Endodermal cell (in vitro differentiated cells): ENCODE measurements at regions not wholly inside any gene's neighbourhood (a gene's known extent, or its start where the extent isn't known, plus 50 kb on each side); places are given as distances from the start of the nearest gene placed in this dataset.

Source experiments
- DNase-seq: peaks from one replicate; pipeline ENCODE4 v3.0.0-alpha.2; 2017
- H3K27ac ChIP-seq: 2 replicates; pipeline ENCODE4 v1.5.1; 2013; ENCODE audit warnings: mild to moderate bottlenecking, low read depth, low read length, moderate library complexity
- H3K27me3 ChIP-seq: 2 replicates; pipeline ENCODE4 v1.6.1; 2013; ENCODE audit warnings: mild to moderate bottlenecking, low read length, moderate library complexity; ENCODE audit not compliant: insufficient read depth, control insufficient read depth, poor library complexity, severe bottlenecking
- H3K36me3 ChIP-seq: 2 replicates; pipeline ENCODE4 v1.7.0; 2013; ENCODE audit warnings: mild to moderate bottlenecking, low read length, moderate library complexity; ENCODE audit not compliant: control insufficient read depth, insufficient read depth
- H3K4me1 ChIP-seq: one replicate; pipeline ENCODE4 v1.7.0; 2013; ENCODE audit warnings: low read length; ENCODE audit not compliant: control insufficient read depth, insufficient read depth
- H3K4me3 ChIP-seq: 2 replicates; pipeline ENCODE4 v1.5.1; 2013; ENCODE audit warnings: mild to moderate bottlenecking, low read length, moderate library complexity
- H3K9ac ChIP-seq: 2 replicates; pipeline ENCODE4 v1.6.1; 2013; ENCODE audit warnings: mild to moderate bottlenecking, low read length, moderate library complexity; ENCODE audit not compliant: poor library complexity, severe bottlenecking; ENCODE audit errors: extremely low read depth
- H3K9me3 ChIP-seq: 2 replicates; pipeline ENCODE4 v1.6.1; 2013; ENCODE audit warnings: mild to moderate bottlenecking, low read length, moderate library complexity; ENCODE audit not compliant: control insufficient read depth
- H3K27ac Mint-ChIP-seq: 2 replicates; pipeline ENCODE4 v1.8.0; 2020; ENCODE audit warnings: mixed read lengths
- H3K27me3 Mint-ChIP-seq: 2 replicates; pipeline ENCODE4 v1.8.0; 2021; ENCODE audit warnings: mild to moderate bottlenecking, mixed read lengths; ENCODE audit not compliant: insufficient read depth
- H3K36me3 Mint-ChIP-seq: 2 replicates; pipeline ENCODE4 v1.8.0; 2020; ENCODE audit warnings: low read depth, mixed read lengths
- H3K4me1 Mint-ChIP-seq: 2 replicates; pipeline ENCODE4 v1.8.0; 2020; ENCODE audit warnings: mixed read lengths
- H3K4me3 Mint-ChIP-seq: 2 replicates; pipeline ENCODE4 v1.8.0; 2020; ENCODE audit warnings: mild to moderate bottlenecking, moderate library complexity, mixed read lengths
- H3K9me3 Mint-ChIP-seq: 2 replicates; pipeline ENCODE4 v1.8.0; 2020; ENCODE audit warnings: mild to moderate bottlenecking, mixed read lengths
- WGBS, 2 experiments: methylation state at CpG; one replicate each; pipeline versions ENCODE4 v1.1.5 to v1.1.7; 2013; ENCODE audit warnings: missing lambda C conversion rate in 2 of 2, mixed read lengths in 1 of 2; ENCODE audit not compliant: insufficient coverage in 1 of 2, insufficient read length in 1 of 2; 5-methylcytosine and 5-hydroxymethylcytosine counted together
- TF ChIP-seq, protein P1 (sequence below): fragments of 200-600 bp; sonication (generic); conservative IDR thresholded peaks from 2 replicates; pipeline ENCODE4 v1.5.0; 2021; ENCODE audit warnings: antibody characterized with exemption, mild to moderate bottlenecking

DNA sequence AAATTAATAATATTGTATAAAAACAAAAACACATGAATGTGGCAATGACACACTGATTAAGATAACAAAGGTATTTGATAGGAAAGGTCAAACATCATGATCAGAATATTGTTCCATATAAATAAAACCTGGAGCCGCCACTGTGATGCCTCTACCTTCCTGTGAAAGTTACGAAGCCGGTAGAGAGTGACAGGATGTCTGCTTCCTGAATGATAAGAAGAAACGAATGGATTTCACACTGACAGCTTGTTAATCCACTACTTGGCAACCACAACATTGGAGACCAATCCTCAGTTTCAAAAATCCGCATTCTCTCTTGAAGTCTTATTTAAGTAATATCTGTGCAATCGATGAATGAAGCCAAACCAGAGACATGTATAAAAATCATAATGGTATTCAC, 315.1 kb downstream of the HDGFL1 start:
- 80 to 95% methylated on average over 1 to 6 of the region's 6 CpGs for WGBS, 2 experiments
- DNase-seq, result no peak
- no peaks in the 10 kb centered on the region for H3K4me1 ChIP-seq
- H3K9me3 ChIP-seq, result no peaks in the 10 kb centered on the region
- Mint-ChIP-seq H3K36me3 (no peaks in the 10 kb centered on the region), H3K4me1 (peaks cover 17% of the 10 kb centered on the region), H3K4me3 (no peak overlapping the region), H3K27me3 (no peaks in the 10 kb centered on the region), H3K27ac (no peak overlapping the region), H3K9me3 (peaks cover 3% of the 10 kb centered on the region)
- H3K36me3 ChIP-seq, result no peaks in the 10 kb centered on the region
- no peaks in the 10 kb centered on the region for H3K27me3 ChIP-seq
- H3K9ac ChIP-seq, result no peak overlapping the region
- no peak overlapping the region for H3K27ac ChIP-seq
- no peak overlapping the region for H3K4me3 ChIP-seq
- TF ChIP-seq, protein P1, sequence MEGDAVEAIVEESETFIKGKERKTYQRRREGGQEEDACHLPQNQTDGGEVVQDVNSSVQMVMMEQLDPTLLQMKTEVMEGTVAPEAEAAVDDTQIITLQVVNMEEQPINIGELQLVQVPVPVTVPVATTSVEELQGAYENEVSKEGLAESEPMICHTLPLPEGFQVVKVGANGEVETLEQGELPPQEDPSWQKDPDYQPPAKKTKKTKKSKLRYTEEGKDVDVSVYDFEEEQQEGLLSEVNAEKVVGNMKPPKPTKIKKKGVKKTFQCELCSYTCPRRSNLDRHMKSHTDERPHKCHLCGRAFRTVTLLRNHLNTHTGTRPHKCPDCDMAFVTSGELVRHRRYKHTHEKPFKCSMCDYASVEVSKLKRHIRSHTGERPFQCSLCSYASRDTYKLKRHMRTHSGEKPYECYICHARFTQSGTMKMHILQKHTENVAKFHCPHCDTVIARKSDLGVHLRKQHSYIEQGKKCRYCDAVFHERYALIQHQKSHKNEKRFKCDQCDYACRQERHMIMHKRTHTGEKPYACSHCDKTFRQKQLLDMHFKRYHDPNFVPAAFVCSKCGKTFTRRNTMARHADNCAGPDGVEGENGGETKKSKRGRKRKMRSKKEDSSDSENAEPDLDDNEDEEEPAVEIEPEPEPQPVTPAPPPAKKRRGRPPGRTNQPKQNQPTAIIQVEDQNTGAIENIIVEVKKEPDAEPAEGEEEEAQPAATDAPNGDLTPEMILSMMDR, result no peak

DNA sequence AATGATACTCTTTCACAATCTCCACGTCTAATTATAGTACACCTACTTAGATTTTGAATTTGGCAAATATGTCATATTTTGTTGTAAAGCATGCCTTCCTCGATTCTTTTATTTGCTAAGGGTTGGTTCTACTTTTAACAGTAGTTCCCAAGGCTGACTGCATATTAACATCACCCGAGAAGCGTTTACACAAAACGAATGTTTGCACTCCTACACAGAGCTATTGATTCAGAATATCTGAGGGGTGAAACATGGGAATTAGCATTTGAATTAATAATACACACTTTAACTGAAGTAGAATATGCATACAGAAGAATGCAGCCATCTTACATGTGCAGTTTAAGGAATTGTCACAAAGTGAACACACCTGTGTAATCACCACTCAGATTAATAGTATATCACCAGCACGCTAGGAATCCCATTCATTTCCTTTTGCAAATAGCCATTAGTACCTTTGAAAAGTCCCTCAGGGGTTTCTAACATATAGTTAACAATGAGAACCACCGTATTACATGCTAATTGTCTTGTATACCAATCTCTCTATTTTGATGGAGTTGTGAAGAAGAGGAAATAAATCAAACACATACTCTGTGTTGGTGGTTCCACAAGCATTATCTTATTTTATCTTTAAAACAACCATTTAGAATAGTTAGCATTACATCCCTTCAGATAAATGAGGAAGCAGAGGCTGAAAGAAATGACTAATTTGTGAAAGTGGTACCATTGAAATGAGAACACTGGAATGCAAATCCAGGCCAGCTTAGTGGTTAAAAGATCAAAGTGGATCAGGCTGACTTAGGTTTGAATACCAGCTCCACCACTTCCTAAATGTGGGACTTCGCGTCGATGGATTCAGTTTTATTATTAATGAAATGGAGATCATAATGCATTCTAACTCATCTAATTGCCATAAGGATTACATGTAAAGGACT, 317.6 kb downstream of the HDGFL1 start:
- WGBS, 2 experiments, result 91 to 100% methylated on average over 1 to 6 of the region's 10 CpGs
- no peak overlapping the region for H3K27ac Mint-ChIP-seq
- Histone ChIP-seq H3K36me3 (no peaks in the 10 kb centered on the region), H3K4me3 (no peak overlapping the region), H3K27me3 (no peaks in the 10 kb centered on the region), H3K9ac (no peak overlapping the region), H3K4me1 (no peaks in the 10 kb centered on the region), H3K27ac (no peak overlapping the region), H3K9me3 (no peaks in the 10 kb centered on the region)
- no peak for DNase-seq
- no peaks in the 10 kb centered on the region for H3K27me3 Mint-ChIP-seq
- no peak overlapping the region for H3K4me3 Mint-ChIP-seq
- H3K9me3 Mint-ChIP-seq, result no peaks in the 10 kb centered on the region
- H3K4me1 Mint-ChIP-seq, result peaks cover 6% of the 10 kb centered on the region
- no peaks in the 10 kb centered on the region for H3K36me3 Mint-ChIP-seq
- TF ChIP-seq, protein P1, result no peak

DNA sequence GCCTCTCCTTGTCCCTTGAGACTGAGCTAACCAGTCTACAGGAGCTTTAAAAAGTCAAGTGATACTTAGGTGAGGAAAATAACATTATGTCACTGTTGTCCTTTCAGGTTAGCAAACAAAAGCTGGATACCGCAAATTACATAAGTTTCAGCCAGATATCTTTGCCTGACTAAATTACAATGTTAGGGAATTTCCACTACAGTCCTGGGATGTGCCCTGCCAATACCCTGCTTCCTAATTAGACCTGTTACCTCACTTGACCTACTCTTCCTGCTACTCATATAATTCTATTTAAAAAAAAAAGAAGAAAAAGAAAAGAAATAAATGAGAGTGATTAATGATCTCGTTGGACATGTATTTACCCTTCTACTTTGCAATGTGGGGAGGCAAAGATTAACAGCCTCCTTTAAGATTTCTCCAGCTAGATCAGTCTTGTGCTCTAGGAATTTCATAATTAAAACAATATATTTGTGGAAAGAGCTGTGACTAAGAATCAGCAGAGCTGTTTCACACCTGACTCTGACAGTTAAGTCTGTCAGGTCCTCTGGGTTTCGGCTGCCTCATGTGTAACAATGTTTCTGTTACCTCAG, 318.9 kb downstream of the HDGFL1 start:
- Histone ChIP-seq H3K27ac (no peak overlapping the region), H3K27me3 (no peaks in the 10 kb centered on the region), H3K9me3 (no peaks in the 10 kb centered on the region), H3K9ac (no peak overlapping the region), H3K36me3 (no peaks in the 10 kb centered on the region), H3K4me3 (no peak overlapping the region), H3K4me1 (no peaks in the 10 kb centered on the region)
- H3K4me3 Mint-ChIP-seq, result no peak overlapping the region
- no peaks in the 10 kb centered on the region for H3K36me3 Mint-ChIP-seq
- no peaks in the 10 kb centered on the region for H3K9me3 Mint-ChIP-seq
- no peaks in the 10 kb centered on the region for H3K27me3 Mint-ChIP-seq
- 89 to 90% methylated on average over 3 of the region's 3 CpGs for WGBS, 2 experiments
- TF ChIP-seq, protein P1, result no peak
- DNase-seq, result no peak
- no peak overlapping the region for H3K27ac Mint-ChIP-seq
- peaks cover 6% of the 10 kb centered on the region for H3K4me1 Mint-ChIP-seq
